ENCODE measurements at regions not wholly inside any gene's neighbourhood (a gene's known extent, or its start where the extent isn't known, plus 50 kb on each side); places are given as distances from the start of the nearest gene placed in this dataset.

GRCh38 chr12:83313827-83314226, 627.1 kb downstream of the TMTC2 start:
- H3K79me1 ChIP-seq (ENCODE audit: low read depth, low read length): no peaks in the 10 kb centered on the region
- no peaks in the 10 kb centered on the region for H3K36me3 ChIP-seq (ENCODE audit: control insufficient read depth in 2 of 4, insufficient read depth in 4 of 4, low read length in 3 of 4)

More at GRCh38 chr12:83313827-83314226, 627.1 kb downstream of the TMTC2 start:
- Histone ChIP-seq H3K23ac (ENCODE audit: insufficient read length) (no peak overlapping the region), H4K5ac (ENCODE audit: insufficient read length, low read depth, low read length) (no peak overlapping the region), H3K4me2 (ENCODE audit: insufficient read depth in 1 of 2, low read depth in 2 of 2, low read length in 2 of 2) (no peak overlapping the region), H3K27ac (ENCODE audit: low read depth, low read length) (no peak overlapping the region), H4K20me1 (replicated peaks in 1 of 2; ENCODE audit: control insufficient read depth in 1 of 2, insufficient read depth in 2 of 2, low read length in 2 of 2) (no peaks in the 10 kb centered on the region), H3K4me1 (replicated peaks in 1 of 4; ENCODE audit: control insufficient read depth in 3 of 4, insufficient read depth in 4 of 4, low read length in 3 of 4) (no peaks in the 10 kb centered on the region), H3K14ac (ENCODE audit: insufficient read length) (no peak overlapping the region), H3K27me3 (replicated peaks in 1 of 4; ENCODE audit: control insufficient read depth in 3 of 4, extremely low read depth in 1 of 4, insufficient read depth in 3 of 4, low read length in 3 of 4) (no peaks in the 10 kb centered on the region), H3K23me2 (ENCODE audit: low read depth, low read length) (no peaks in the 10 kb centered on the region), H3K18ac (ENCODE audit: extremely low read depth, low read length) (no peak overlapping the region), H4K91ac (replicated peaks; ENCODE audit: insufficient read length, low read length) (no peak overlapping the region), H3K9me3 (ENCODE audit: insufficient read depth in 2 of 2, low read depth in 1 of 2, low read length in 1 of 2) (no peaks in the 10 kb centered on the region), H2BK5ac (ENCODE audit: low read depth, low read length) (no peak overlapping the region), H2AFZ (ENCODE audit: low read length) (no peak overlapping the region), H3K56ac (replicated peaks; ENCODE audit: insufficient read length, low read depth, low read length) (no peak overlapping the region), H4K8ac (ENCODE audit: extremely low read depth, insufficient read depth, low read length) (no peak overlapping the region), H2AK5ac (ENCODE audit: low read depth, low read length) (no peak overlapping the region), H2BK12ac (ENCODE audit: low read depth, low read length) (no peak overlapping the region), H2BK20ac (ENCODE audit: low read length) (no peak overlapping the region), H3K9ac (replicated peaks in 1 of 4; ENCODE audit: extremely low read depth in 1 of 4, low read depth in 3 of 4, low read length in 3 of 4) (no peak overlapping the region), H3K4ac (replicated peaks; ENCODE audit: insufficient read length, low read depth, low read length) (no peak overlapping the region), H2BK15ac (ENCODE audit: low read length) (no peak overlapping the region), H2BK120ac (replicated peaks; ENCODE audit: low read depth, low read length) (no peak overlapping the region), H3K4me3 (ENCODE audit: extremely low read depth in 1 of 4, insufficient read depth in 2 of 4, low read depth in 3 of 4, low read length in 4 of 4) (no peak overlapping the region), H3K79me2 (ENCODE audit: control insufficient read depth in 1 of 2, insufficient read depth in 2 of 2, low read length in 2 of 2) (no peaks in the 10 kb centered on the region)
- ChIA-PET CTCF (ENCODE audit: partially characterized antibody) (no interaction called here), POLR2A (ENCODE audit: partially characterized antibody) (no interaction called here)
- no peak for DNase-seq (ENCODE audit: low read depth in 1 of 2, low spot score in 2 of 2)
- TF ChIP-seq BACH1 (IDR thresholded peaks at IDR 0.05; ENCODE audit: low read length) (no peak), NRF1 (IDR thresholded peaks at IDR 0.05; ENCODE audit: low read depth, low read length) (no peak), TCF12 (IDR thresholded peaks at IDR 0.05; ENCODE audit: low read depth, low read length) (no peak)
- FAIRE-seq: no peak

Measured in H1 (cell line).